Esophagus mucosa (tissue), 1 donor: ENCODE measurements at regions not wholly inside any gene's neighbourhood (a gene's known extent, or its start where the extent isn't known, plus 50 kb on each side); places are given as distances from the start of the nearest gene placed in this dataset.

Experiments
- ATAC-seq: fragments of 200-7000 bp; cut with Tn5 transposase; one replicate; pipeline ENCODE4 v1.9.1; 2020
- donor health status: DM: yes; HTN: yes; CAD: no.

- no peak for ATAC-seq
Measured at GRCh38 chr12:114789276-114789675, 105.3 kb upstream of the TBX3 start.

- no peak for ATAC-seq
Measured at GRCh38 chr12:114784526-114784925, 100.6 kb upstream of the TBX3 start.

GRCh38 chr12:114783089-114783618, 99.2 kb upstream of the TBX3 start:
- no peak for ATAC-seq

- no peak for ATAC-seq
Measured at GRCh38 chr12:114780746-114781399, 96.9 kb upstream of the TBX3 start.

- ATAC-seq: no peak
Measured at GRCh38 chr12:114779647-114780046, 95.7 kb upstream of the TBX3 start.

- ATAC-seq: no peak
Measured at GRCh38 chr12:114779186-114779585, 95.2 kb upstream of the TBX3 start.

GRCh38 chr12:114776731-114777442, 92.9 kb upstream of the TBX3 start:
- ATAC-seq: no peak

GRCh38 chr12:114774699-114775098, 90.7 kb upstream of the TBX3 start:
- no peak for ATAC-seq

- no peak for ATAC-seq
Measured at GRCh38 chr12:114774197-114774596, 90.2 kb upstream of the TBX3 start.

GRCh38 chr12:114770323-114770722, 86.3 kb upstream of the TBX3 start:
- ATAC-seq: no peak

GRCh38 chr12:114769634-114770033, 85.7 kb upstream of the TBX3 start:
- no peak for ATAC-seq

GRCh38 chr12:114767906-114768722, 84.1 kb upstream of the TBX3 start:
- ATAC-seq: no peak

GRCh38 chr12:114767084-114767760, 83.2 kb upstream of the TBX3 start:
- ATAC-seq: no peak

- no peak for ATAC-seq
Measured at GRCh38 chr12:114765960-114766691, 82.2 kb upstream of the TBX3 start.

- no peak for ATAC-seq
Measured at GRCh38 chr12:114764510-114764909, 80.5 kb upstream of the TBX3 start.

GRCh38 chr12:114762490-114763110, 78.6 kb upstream of the TBX3 start:
- ATAC-seq: no peak

- ATAC-seq: no peak
Measured at GRCh38 chr12:114760151-114760877, 76.3 kb upstream of the TBX3 start.

- no peak for ATAC-seq
Measured at GRCh38 chr12:114759635-114760034, 75.7 kb upstream of the TBX3 start.

- ATAC-seq: no peak
Measured at GRCh38 chr12:114757684-114758325, 73.8 kb upstream of the TBX3 start.

- no peak for ATAC-seq
Measured at GRCh38 chr12:114752217-114752616, 68.2 kb upstream of the TBX3 start.
